Brain pericyte (primary cell): ENCODE measurements at regions not wholly inside any gene's neighbourhood (a gene's known extent, or its start where the extent isn't known, plus 50 kb on each side); places are given as distances from the start of the nearest gene placed in this dataset.

Source experiments
- DNase-seq: peaks from one replicate; pipeline ENCODE4 v3.0.0-alpha.2; 2012; ENCODE audit warnings: low read depth, low spot score

GRCh38 chr13:22642088-22642487 is 538.7 kb upstream of the SGCG start:
- DNase-seq, result no peak

GRCh38 chr13:22644941-22645340 is 535.8 kb upstream of the SGCG start:
- DNase-seq, result no peak

GRCh38 chr13:22647156-22647850 is 533.5 kb upstream of the SGCG start:
- DNase-seq, result no peak

GRCh38 chr13:22648320-22648801 is 532.4 kb upstream of the SGCG start:
- no peak for DNase-seq

- no peak for DNase-seq
Observed at GRCh38 chr13:22652796-22653195, 528.0 kb upstream of the SGCG start.

GRCh38 chr13:22653866-22654265 is 526.9 kb upstream of the SGCG start:
- no peak for DNase-seq

GRCh38 chr13:22655106-22655852 is 525.5 kb upstream of the SGCG start:
- no peak for DNase-seq

GRCh38 chr13:22662771-22663170 is 518.0 kb upstream of the SGCG start:
- DNase-seq, result no peak

- DNase-seq, result no peak
Observed at GRCh38 chr13:22665506-22665905, 515.3 kb upstream of the SGCG start.

- DNase-seq, result no peak
Observed at GRCh38 chr13:22690756-22691155, 490.0 kb upstream of the SGCG start.

- DNase-seq, result no peak
Observed at GRCh38 chr13:22693691-22694090, 487.1 kb upstream of the SGCG start.

- no peak for DNase-seq
Observed at GRCh38 chr13:22696433-22696832, 484.3 kb upstream of the SGCG start.

- DNase-seq, result no peak
Observed at GRCh38 chr13:22698467-22698866, 482.3 kb upstream of the SGCG start.

- DNase-seq, result no peak
Observed at GRCh38 chr13:22700246-22700887, 480.4 kb upstream of the SGCG start.

GRCh38 chr13:22703601-22704209 is 477.1 kb upstream of the SGCG start:
- DNase-seq, result no peak

GRCh38 chr13:22707946-22708345 is 472.8 kb upstream of the SGCG start:
- no peak for DNase-seq

GRCh38 chr13:22717036-22717435 is 463.7 kb upstream of the SGCG start:
- no peak for DNase-seq

GRCh38 chr13:22726726-22727125 is 454.1 kb upstream of the SGCG start:
- DNase-seq, result no peak

- DNase-seq, result no peak
Observed at GRCh38 chr13:22735011-22735995, 445.5 kb upstream of the SGCG start.

- no peak for DNase-seq
Observed at GRCh38 chr13:22736084-22736767, 444.6 kb upstream of the SGCG start.

GRCh38 chr13:22736768-22737092 is 444.0 kb upstream of the SGCG start:
- DNase-seq, result no peak
